GM10248 (cell line): ENCODE measurements at regions not wholly inside any gene's neighbourhood (a gene's known extent, or its start where the extent isn't known, plus 50 kb on each side); places are given as distances from the start of the nearest gene placed in this dataset.

Source experiments
- CTCF ChIA-PET: fragments of 300-600 bp; sonication (Branson Sonifier 250); formaldehyde crosslinking; extraction: SDS; loops from one replicate; lab custom pipeline; 2021; ENCODE audit warnings: antibody characterized with exemption; lab: Yijun Ruan, JAX
- POLR2A ChIA-PET: fragments of 350-650 bp; sonication (Branson Sonifier 250); formaldehyde crosslinking; extraction: SDS; loops from one replicate; lab custom pipeline; 2020; ENCODE audit warnings: antibody characterized with exemption; lab: Yijun Ruan, JAX
- DNase-seq: peaks from one replicate; pipeline ENCODE4 v3.0.0; 2012; ENCODE audit errors: extremely low spot score
- TF ChIP-seq, protein P1 (sequence below): IDR thresholded peaks from 2 replicates; pipeline ENCODE4 v1.5.1; 2012; ENCODE audit warnings: mild to moderate bottlenecking, low read depth; ENCODE audit errors: extremely low read depth, missing control alignments, control extremely low read depth

- CTCF ChIA-PET = no interaction called here
Measured at GRCh38 chr6:67358241-67358640, 1276.8 kb upstream of the ADGRB3 start.

DNA sequence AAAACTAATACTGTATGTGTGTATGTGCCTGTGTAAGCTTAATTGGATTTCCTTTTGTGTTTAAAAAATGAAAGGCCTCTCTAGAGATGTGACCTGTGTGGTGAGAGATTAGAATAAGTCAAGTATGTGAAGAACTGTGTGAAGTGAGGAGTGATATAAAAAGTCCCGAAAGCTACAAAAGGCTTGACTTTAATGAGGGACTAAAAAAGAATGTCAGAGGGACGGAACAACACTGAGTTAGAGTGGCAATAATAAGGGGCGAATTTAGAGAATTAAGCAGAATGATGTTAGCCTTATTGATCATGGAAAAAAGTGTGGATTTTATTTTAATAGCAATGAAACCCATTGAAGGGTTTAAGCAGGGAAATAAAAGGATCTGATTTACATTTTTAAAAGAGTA is 1281.2 kb upstream of the ADGRB3 start:
- CTCF ChIA-PET = no interaction called here
- POLR2A ChIA-PET = no interaction called here
- TF ChIP-seq, protein P1, sequence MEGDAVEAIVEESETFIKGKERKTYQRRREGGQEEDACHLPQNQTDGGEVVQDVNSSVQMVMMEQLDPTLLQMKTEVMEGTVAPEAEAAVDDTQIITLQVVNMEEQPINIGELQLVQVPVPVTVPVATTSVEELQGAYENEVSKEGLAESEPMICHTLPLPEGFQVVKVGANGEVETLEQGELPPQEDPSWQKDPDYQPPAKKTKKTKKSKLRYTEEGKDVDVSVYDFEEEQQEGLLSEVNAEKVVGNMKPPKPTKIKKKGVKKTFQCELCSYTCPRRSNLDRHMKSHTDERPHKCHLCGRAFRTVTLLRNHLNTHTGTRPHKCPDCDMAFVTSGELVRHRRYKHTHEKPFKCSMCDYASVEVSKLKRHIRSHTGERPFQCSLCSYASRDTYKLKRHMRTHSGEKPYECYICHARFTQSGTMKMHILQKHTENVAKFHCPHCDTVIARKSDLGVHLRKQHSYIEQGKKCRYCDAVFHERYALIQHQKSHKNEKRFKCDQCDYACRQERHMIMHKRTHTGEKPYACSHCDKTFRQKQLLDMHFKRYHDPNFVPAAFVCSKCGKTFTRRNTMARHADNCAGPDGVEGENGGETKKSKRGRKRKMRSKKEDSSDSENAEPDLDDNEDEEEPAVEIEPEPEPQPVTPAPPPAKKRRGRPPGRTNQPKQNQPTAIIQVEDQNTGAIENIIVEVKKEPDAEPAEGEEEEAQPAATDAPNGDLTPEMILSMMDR = no peak
- no peak for DNase-seq

More at GRCh38 chr6:67358241-67358640, 1276.8 kb upstream of the ADGRB3 start:
- no peak for DNase-seq
- TF ChIP-seq, protein P1 = no peak
- POLR2A ChIA-PET = no interaction called here

GRCh38 chr6:67352717-67353116 is 1282.4 kb upstream of the ADGRB3 start:
- ChIA-PET CTCF (interaction anchor here (0.7 kb wide), 1 partner anchor 8 kb away, joined by 3 read pairs; no protein-coding TSS in a partner anchor), POLR2A (no interaction called here)
- TF ChIP-seq, protein P1 = no peak
- DNase-seq = no peak

DNA sequence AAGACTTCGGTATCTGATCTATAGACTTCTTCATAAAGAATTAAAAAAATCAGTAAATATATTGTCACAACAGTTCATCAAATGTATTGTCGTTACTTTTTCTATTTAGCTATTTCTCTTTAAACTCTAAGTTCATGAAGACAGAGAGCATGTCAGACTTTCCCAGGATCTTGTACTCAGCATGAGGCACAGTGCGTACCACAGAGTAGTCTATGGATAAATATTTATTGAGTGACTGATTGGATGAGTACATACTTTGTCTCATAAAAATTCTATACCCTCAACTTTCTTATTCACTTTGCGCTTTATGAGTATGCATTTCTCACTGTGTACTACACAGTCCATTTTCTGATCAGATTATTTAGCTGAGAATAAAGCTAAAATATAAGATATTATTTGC is 1284.4 kb upstream of the ADGRB3 start:
- ChIA-PET CTCF (interaction anchor here (0.9 kb wide), 1 partner anchor 29 kb away, joined by 3 read pairs; no protein-coding TSS in a partner anchor), POLR2A (no interaction called here)
- TF ChIP-seq, protein P1 = no peak
- no peak for DNase-seq

GRCh38 chr6:67345946-67346345 is 1289.1 kb upstream of the ADGRB3 start:
- POLR2A ChIA-PET = no interaction called here
- TF ChIP-seq, protein P1 = no peak
- no peak for DNase-seq
- CTCF ChIA-PET = no interaction called here

DNA sequence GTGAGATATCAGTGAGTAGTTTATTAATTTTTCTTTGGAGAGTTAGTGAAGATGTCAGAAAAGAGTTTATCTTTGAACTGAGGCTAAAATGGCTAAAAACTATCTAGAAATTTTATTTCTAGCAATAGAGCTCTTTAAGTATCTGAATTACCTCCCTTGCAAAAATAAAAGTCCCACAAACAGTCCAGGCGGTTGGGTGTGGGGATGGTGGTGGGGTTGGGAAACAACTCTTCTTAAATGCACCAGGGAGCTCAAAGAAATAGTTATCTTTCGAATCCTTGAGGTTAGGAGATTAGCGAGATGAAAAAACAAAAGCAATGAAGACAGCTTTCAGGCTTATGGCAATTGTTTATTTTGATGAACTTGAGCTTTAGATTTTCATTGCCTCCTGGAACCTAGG is 1299.1 kb upstream of the ADGRB3 start:
- DNase-seq = no peak
- POLR2A ChIA-PET = no interaction called here
- CTCF ChIA-PET = no interaction called here

More for the DNA sequence above, 1299.1 kb upstream of the ADGRB3 start:
- TF ChIP-seq, protein P1 = no peak
